Right forelimb (tissue), 1 donor: ENCODE measurements at regions not wholly inside any gene's neighbourhood (a gene's known extent, or its start where the extent isn't known, plus 50 kb on each side); places are given as distances from the start of the nearest gene placed in this dataset.
"Not testable (repeated sequence)": the region's sequence is repeated elsewhere in the genome, so short reads cannot be mapped to it uniquely, and the experiment has no call there.

ENCODE experiments used
- DNase-seq: peaks from one replicate; pipeline ENCODE4 v3.0.0-alpha.2; 2018

DNA sequence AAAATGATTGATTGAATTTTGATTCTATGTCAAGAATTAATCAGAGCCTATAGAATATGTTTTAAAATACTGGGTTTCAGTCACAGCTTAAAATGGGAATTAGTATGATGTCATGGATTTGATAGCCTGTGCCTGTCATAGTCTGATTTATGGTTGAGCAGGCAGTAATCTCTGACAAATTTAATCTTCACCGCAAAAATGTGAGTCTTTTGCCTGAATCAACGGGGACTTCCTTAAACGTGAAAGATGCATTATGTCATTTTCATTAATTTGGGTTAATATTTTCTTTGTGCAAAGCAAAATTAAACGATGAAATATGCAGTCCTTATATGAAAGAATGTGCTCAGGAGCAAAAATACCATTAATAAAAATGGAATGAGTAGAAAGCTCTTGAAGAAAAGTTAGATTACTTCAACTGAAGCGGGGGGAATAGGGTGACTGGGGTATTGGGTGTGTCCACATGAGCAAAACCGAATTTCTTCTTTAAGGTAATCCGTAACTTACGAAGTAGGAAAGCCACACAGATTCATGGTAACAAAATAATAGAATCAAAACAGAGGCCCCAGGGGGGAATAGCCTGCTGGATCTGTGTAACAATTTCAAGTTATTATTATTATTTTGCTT, 339.6 kb upstream of the NOX3 start:
- no peak for DNase-seq

GRCh38 chr6:155791891-155792290, 336.3 kb upstream of the NOX3 start:
- no peak for DNase-seq

GRCh38 chr6:155791186-155791585, 335.5 kb upstream of the NOX3 start:
- DNase-seq: no peak

DNA sequence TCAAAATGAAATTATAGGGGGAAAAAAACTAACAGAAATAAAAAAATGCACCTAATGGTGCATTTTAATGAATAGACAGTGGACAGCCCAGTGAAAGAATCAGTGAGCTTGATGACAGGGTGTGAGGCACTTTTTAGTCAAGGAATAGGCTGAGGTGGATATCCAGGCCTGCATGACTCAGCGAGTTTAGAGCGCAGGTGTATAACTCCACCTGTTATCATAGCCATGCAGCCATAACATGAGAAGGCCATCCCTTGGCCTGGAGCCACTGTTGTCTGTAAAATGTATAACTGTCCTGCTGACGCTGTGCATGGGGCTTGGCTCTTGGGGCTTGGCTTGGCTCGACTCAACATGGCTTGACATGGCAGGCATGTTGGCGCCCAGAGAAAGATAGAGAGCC, 331.5 kb upstream of the NOX3 start:
- no peak for DNase-seq

- DNase-seq: no peak
Measured at GRCh38 chr6:155786528-155786927, 330.9 kb upstream of the NOX3 start.

GRCh38 chr6:155782739-155783459, 327.3 kb upstream of the NOX3 start:
- no peak for DNase-seq

GRCh38 chr6:155782320-155782731, 326.7 kb upstream of the NOX3 start:
- no peak for DNase-seq

GRCh38 chr6:155779456-155779855, 323.8 kb upstream of the NOX3 start:
- no peak for DNase-seq

DNA sequence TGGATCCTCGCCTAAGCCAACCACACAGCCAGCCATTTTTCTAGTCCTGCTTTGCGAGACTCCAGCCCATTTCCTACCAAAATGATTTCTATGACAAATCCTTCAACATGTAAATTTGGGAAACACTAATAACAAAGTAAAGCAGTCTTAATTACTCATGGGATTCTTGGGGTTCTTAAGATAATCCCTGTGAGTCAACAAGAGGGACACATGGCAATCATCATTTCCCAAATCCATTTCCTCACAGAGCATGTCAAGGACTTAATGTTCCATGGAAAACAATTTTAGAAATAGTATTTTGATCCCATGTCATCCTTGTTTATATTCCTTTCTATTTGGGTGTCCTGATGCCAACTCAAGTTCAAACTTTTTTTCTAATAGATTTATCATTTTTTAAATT, 322.7 kb upstream of the NOX3 start:
- no peak for DNase-seq

DNA sequence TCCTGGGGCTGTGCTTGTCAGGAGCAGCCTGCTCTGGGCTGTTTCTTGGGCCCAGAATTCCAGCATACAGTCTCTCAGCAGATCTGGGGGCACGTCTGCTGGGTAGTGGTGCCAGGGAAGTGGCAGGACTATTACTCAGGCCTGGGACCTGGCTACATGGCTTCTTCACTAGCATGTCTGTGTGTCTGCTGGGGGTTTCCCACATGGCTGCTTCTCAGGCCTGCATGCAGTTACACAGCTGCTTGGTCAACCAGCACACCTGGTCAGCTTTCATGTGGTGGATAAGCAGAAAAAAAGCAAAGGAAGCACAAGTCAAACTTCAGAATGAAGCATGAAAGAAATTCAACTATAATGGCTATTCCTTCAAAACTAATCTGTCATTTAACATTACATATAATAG, 316.2 kb upstream of the NOX3 start:
- no peak for DNase-seq

GRCh38 chr6:155770856-155771255, 315.2 kb upstream of the NOX3 start:
- no peak for DNase-seq

DNA sequence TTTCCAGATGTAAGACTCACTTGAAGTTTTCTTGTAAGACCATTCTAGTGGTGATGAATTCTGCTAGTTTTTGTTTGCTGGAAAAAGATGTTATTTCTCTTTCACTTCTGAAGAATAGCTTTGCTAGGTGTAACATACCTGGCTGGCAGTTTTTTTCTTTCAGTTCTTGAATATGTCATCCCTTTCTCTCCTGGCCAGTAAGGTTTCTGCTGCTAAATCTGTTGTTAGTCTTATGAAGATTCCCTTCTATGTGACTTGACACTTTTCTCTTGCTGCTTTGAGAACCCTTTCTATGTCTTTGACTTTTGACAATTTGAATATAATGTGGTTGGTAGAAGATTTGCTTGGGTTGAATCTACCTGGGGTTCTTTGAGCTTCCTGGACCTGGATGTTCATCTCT, 314.7 kb upstream of the NOX3 start:
- DNase-seq: no peak

GRCh38 chr6:155765275-155766194, 309.9 kb upstream of the NOX3 start:
- no peak for DNase-seq

DNA sequence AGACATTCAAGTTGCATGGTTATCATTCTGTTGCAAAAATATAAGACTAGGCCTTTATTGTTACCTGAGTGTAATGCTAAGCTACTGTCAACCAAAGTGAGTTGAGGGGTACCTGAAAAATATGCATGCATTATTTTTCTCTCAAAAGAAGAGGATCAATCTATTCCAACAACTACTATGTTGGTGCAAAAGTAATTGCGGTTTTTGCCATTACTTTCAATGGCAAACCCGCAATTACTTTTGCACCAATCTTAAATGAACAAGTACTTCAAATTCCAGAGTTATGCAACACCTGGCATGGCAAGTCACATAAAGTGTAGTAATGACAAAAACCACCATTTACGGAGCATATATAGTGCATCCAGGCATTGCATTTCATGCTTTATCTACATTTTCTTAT, 307.0 kb upstream of the NOX3 start:
- DNase-seq: no peak

- DNase-seq: no peak
Measured at GRCh38 chr6:155755452-155755851, 299.8 kb upstream of the NOX3 start.

DNA sequence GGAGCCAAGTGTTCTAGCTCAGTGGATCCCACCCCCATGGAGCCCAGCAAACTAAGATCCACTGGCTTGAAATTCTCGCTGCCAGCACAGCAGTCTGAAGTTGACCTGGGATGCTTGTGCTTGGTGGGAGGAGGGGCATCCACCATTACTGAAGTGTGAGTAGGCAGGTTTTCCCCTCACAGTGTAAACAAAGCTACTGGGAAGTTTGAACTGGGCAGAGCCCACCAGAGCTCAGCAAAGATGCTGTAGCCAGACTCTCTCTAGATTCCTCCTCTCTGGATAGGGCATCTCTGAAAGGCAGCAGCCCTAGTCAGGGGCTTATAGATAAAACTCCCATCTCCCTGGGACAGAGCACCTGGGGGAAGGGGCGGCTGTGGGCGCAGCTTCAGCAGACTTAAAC, 293.1 kb upstream of the NOX3 start:
- not testable (repeated sequence) for DNase-seq

DNA sequence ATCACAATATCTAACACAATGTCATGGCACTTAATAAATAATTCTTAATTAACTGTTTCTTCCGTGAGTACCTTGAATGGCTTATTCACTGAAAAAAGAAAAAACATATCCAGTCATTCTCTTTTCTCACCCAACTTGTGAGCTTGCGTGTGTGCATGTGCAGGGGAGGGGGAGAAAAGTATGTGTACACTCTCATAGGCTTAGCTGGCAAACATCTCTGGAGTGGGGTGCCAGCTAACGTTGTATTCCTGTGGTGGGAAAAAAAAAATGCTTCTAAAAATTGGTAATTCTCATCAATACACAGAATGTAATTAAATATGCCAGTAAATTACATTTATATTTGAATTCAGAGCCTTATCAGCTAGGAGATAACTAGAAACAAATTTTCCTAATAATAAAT, 291.9 kb upstream of the NOX3 start:
- DNase-seq: no peak

GRCh38 chr6:155740781-155741399, 285.3 kb upstream of the NOX3 start:
- DNase-seq: no peak

- DNase-seq: no peak
Measured at GRCh38 chr6:155738602-155739105, 283.0 kb upstream of the NOX3 start.

DNA sequence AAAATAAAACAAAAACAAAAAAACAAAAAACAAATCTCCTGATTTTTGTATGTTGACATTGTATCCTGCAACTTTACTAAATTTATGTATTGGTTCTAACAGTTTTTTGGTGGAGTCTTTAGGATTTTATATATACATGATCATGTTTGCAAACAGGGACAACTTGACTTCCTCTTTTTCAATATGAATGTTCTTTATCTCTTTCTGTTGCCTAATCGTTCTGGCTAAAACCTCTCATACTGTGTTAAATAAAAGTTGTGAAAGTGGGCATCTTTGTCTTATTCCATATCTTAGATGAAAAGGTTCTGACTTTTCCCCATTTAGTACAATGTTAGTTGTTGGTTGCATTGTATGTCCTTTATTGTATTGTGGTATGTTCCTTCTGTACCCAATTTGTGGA, 261.7 kb upstream of the NOX3 start:
- DNase-seq: no peak

DNA sequence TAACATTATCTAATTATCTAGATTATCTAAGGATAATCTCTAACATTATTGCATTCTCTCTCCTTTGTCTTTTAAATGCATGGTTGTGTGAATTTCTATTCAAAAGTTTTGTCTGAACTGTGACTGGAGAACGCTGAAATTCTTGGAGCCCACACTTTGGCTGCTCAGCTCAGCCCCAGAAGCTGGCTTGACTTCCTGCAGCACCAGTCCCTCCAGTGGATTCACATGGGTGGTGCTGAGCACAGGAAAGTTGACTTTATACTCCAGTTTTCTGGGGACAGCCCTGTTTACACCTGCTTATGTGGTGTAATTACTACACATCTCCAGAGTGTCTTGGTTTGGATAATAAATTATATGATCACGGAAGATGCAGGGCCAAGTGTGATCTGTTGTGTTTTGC, 255.1 kb upstream of the NOX3 start:
- DNase-seq: no peak

DNA sequence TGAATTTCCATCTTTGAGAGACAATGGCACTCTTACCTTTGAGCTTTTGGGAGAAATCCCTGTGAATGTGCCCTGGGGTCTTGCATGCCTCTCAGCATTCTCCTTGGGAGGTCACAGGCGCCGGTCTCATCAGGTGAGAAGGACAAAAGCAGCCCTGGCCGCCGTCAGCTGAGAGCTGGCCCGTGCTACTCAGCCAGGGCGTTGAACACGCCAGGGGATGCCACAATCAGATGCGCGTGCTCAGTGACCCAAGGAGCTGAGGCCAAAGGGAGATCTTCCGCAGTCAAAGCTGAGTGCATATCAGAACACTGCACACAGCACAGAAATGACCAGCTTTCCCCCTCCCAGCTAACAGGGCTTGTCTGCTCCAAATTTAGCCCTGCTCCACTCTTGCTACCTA, 253.6 kb upstream of the NOX3 start:
- DNase-seq: no peak

DNA sequence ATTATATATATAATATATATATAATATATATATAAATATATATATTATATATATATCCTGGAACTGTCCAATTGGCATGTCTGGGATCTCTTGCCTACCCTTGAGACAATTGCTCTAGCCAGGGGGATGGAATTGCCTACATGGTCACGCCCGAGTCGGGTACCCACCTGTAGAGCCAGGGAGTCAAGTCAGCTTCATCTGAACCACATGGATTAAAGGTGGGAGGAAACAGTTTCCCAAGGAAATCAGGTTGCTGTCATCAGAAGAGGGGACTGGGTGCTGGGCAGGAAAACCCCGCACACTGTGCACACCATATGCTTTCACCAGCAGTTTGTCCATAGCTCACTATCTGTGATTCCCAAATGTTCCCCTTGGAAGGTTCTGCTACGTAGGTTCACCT, 252.5 kb upstream of the NOX3 start:
- no peak for DNase-seq
